ENCODE measurements at regions not wholly inside any gene's neighbourhood (a gene's known extent, or its start where the extent isn't known, plus 50 kb on each side); places are given as distances from the start of the nearest gene placed in this dataset.

GRCh38 chr11:21948876-21949275, 244.0 kb upstream of the ANO5 start:
- TF ChIP-seq CTCF (IDR thresholded peaks at IDR 0.05) (no peak), POLR2A (IDR thresholded peaks at IDR 0.05) (no peak)

Data from body of pancreas (tissue), 4 donors.